Epithelial cell of proximal tubule (primary cell): ENCODE measurements at regions not wholly inside any gene's neighbourhood (a gene's known extent, or its start where the extent isn't known, plus 50 kb on each side); places are given as distances from the start of the nearest gene placed in this dataset.
"Not testable (repeated sequence)": the region's sequence is repeated elsewhere in the genome, so short reads cannot be mapped to it uniquely, and the experiment has no call there.

Source experiments
- DNase-seq: peaks from one replicate; pipeline ENCODE4 v3.0.0-alpha.2; 2011; ENCODE audit warnings: low read depth
- H3K4me3 ChIP-seq: 2 replicates; pipeline ENCODE4 v1.5.1; 2011; ENCODE audit warnings: low read depth, mild to moderate bottlenecking, low read length
- TF ChIP-seq, protein P1 (sequence below): conservative IDR thresholded peaks from 2 replicates; pipeline ENCODE4 v1.5.1; 2012; ENCODE audit warnings: low read depth, mild to moderate bottlenecking, low read length

- TF ChIP-seq, protein P1, sequence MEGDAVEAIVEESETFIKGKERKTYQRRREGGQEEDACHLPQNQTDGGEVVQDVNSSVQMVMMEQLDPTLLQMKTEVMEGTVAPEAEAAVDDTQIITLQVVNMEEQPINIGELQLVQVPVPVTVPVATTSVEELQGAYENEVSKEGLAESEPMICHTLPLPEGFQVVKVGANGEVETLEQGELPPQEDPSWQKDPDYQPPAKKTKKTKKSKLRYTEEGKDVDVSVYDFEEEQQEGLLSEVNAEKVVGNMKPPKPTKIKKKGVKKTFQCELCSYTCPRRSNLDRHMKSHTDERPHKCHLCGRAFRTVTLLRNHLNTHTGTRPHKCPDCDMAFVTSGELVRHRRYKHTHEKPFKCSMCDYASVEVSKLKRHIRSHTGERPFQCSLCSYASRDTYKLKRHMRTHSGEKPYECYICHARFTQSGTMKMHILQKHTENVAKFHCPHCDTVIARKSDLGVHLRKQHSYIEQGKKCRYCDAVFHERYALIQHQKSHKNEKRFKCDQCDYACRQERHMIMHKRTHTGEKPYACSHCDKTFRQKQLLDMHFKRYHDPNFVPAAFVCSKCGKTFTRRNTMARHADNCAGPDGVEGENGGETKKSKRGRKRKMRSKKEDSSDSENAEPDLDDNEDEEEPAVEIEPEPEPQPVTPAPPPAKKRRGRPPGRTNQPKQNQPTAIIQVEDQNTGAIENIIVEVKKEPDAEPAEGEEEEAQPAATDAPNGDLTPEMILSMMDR: no peak
- H3K4me3 ChIP-seq: no peak overlapping the region
- DNase-seq: no peak
These were observed 73.7 kb downstream of the GADD45G start for GRCh38 chr9:89678396-89679015.

- H3K4me3 ChIP-seq: no peak overlapping the region
- no peak for DNase-seq
- TF ChIP-seq, protein P1: no peak
These were observed 74.2 kb downstream of the GADD45G start for GRCh38 chr9:89679016-89679415.

- TF ChIP-seq, protein P1: no peak
- H3K4me3 ChIP-seq: no peak overlapping the region
- no peak for DNase-seq
These were observed 74.8 kb downstream of the GADD45G start for GRCh38 chr9:89679581-89679980.

DNA sequence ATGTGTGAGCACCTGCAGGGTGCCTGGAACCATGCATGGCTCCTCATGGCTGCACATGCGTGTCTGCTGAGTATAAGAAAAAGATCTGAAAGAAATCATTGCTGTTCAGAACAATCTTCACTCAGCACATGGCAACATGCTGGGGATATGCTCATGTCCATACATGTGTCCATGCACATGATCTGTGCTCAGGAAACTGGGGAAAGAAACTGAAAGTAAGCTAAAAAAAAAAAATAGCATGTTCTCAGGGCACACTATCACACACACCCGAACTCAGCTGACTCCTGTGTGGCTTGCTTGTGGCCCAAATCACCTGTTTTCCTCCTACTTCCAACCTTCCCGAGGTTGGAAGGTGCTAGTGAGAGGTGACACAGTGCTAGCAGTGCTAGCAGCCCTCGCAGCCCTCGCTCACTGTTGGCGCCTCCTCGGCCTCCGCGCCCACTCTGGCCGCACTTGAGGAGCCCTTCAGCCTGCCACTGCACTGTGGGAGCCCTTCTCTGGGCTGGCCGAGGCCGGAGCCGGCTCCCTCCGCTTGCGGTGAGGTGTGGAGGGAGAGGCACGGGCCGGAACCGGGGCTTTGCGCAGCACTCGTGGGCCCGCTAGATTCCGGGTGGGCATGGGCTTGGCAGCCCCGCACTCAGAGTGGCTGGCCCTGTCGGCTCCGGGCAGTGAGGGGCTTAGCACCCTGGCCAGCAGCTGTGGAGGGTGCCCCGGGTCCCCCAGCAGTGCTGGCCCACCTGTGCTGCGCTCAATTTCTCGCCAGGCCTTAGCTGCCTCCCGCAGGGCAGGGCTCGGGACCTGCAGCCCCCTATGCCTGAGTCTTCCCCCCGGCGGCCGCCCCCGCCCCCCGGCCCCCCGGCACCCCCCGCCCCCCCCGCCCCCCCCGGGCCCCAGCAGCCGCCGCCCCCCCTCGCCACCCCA, 76.0 kb downstream of the GADD45G start:
- no peak overlapping the region for H3K4me3 ChIP-seq
- no peak for DNase-seq
- TF ChIP-seq, protein P1: no peak

GRCh38 chr9:89681468-89681859, 76.7 kb downstream of the GADD45G start:
- not testable (repeated sequence) for DNase-seq, H3K4me3 ChIP-seq

DNA sequence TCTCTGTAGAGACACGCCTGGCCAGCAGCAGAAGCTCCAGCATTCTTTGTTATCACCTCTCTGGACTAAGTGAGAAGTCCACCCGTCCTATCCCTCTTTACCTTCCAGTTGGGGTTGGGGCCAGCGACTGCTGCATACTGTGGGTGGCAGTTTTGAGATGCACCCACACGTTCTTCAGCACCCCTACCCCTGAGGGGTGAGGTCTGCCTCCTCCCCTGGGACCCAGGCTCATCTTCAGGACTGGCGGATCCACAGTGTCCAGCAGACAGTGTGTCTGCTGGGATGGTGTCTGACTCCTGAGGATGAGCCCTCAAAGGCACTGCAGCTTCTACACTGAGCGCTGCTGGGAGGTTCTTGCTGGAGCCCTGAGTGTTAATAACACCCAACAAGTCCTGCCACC, 78.8 kb downstream of the GADD45G start:
- no peak overlapping the region for H3K4me3 ChIP-seq
- DNase-seq: no peak
- TF ChIP-seq, protein P1: no peak

GRCh38 chr9:89684218-89684617, 79.4 kb downstream of the GADD45G start:
- no peak for DNase-seq
- H3K4me3 ChIP-seq: no peak overlapping the region
- TF ChIP-seq, protein P1: no peak
